ENCODE measurements at regions not wholly inside any gene's neighbourhood (a gene's known extent, or its start where the extent isn't known, plus 50 kb on each side); places are given as distances from the start of the nearest gene placed in this dataset.

DNA sequence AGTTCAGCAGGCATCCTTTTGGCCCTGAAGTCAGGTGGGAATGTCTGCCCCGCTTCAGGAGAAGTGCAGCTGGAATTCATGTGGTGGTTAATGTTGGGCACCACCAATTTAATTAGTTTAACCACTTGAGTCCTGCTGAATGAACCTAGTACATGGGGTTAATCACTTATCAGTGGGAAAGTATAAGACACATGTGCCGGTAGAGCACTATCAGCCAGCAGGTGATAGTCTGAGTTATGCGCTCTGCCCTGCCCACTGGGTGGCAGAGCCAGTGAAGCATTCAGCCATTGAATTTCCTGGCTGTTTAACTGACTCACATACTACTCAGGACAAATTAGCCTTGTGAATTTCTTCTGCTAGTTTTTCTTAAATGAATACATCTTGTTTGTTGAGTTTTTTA, 789.7 kb upstream of the PRR20A start:
- Histone ChIP-seq H3K9me3 (no peaks in the 10 kb centered on the region), H3K36me3 (no peaks in the 10 kb centered on the region), H3K27ac (replicated peaks in 1 of 4) (no peak overlapping the region), H3K4me3 (no peak overlapping the region), H3K27me3 (no peaks in the 10 kb centered on the region), H3K4me1 (no peaks in the 10 kb centered on the region)
- WGBS: 79% methylated on average over 3 of the region's 3 CpGs
- DNase-seq (ENCODE audit: extremely low spot score): no peak
- TF ChIP-seq POLR2A (IDR thresholded peaks at IDR 0.05; ENCODE audit: low read depth) (no peak), EP300 (IDR thresholded peaks at IDR 0.05) (no peak), POLR2AphosphoS5 (IDR thresholded peaks at IDR 0.05) (no peak)
- TF ChIP-seq, protein P1, sequence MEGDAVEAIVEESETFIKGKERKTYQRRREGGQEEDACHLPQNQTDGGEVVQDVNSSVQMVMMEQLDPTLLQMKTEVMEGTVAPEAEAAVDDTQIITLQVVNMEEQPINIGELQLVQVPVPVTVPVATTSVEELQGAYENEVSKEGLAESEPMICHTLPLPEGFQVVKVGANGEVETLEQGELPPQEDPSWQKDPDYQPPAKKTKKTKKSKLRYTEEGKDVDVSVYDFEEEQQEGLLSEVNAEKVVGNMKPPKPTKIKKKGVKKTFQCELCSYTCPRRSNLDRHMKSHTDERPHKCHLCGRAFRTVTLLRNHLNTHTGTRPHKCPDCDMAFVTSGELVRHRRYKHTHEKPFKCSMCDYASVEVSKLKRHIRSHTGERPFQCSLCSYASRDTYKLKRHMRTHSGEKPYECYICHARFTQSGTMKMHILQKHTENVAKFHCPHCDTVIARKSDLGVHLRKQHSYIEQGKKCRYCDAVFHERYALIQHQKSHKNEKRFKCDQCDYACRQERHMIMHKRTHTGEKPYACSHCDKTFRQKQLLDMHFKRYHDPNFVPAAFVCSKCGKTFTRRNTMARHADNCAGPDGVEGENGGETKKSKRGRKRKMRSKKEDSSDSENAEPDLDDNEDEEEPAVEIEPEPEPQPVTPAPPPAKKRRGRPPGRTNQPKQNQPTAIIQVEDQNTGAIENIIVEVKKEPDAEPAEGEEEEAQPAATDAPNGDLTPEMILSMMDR (IDR thresholded peaks at IDR 0.05): no peak
- intact Hi-C loops (cut with DNase I): no loop called here

DNA sequence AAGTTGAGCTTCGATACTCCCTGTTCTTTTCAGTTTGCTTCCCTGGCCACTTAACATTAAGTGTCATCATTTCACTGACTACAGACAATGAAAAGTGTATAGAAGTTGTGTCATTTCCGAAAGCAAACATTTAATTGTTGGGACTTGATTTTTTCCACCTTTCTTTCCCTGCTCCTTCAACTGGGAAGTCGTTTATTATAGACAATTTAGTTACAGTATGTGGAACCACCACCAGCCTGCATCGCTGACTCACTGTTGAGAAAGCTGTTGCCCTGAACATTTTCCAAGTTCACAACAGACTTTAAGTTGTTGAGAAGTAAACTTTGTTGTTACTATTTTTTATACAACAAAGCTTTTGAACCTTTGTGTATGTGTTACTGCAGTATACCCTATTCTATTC, 788.4 kb upstream of the PRR20A start:
- intact Hi-C loops (cut with DNase I): no loop called here
- H3K4me1 ChIP-seq: no peaks in the 10 kb centered on the region
- no peaks in the 10 kb centered on the region for H3K27me3 ChIP-seq
- DNase-seq (ENCODE audit: extremely low spot score): no peak
- TF ChIP-seq POLR2AphosphoS5 (IDR thresholded peaks at IDR 0.05) (no peak), POLR2A (IDR thresholded peaks at IDR 0.05; ENCODE audit: low read depth) (no peak), EP300 (IDR thresholded peaks at IDR 0.05) (no peak)
- TF ChIP-seq, protein P1 (IDR thresholded peaks at IDR 0.05): no peak
- 73% methylated on average over 4 of the region's 4 CpGs for WGBS
- H3K4me3 ChIP-seq: no peak overlapping the region
- no peaks in the 10 kb centered on the region for H3K9me3 ChIP-seq
- no peak overlapping the region for H3K27ac ChIP-seq (replicated peaks in 1 of 4)
- H3K36me3 ChIP-seq: no peaks in the 10 kb centered on the region

DNA sequence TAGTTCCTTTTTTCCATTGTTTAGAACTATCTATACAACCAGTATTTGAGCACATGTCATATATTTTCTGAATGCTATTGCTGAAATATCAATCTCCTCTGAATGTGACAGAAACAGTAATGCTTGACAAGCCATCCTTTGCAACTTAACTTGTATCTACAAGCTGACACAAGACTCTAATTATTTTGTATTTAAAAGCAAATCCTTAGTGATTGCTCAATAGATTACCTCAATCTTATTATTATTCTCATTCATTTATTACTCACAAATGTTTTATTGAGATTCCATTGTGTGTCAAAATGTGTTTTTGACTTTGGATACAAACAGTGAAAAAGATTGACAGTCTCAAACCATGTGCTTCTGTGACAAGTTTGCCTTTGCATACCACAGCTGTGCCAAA, 787.8 kb upstream of the PRR20A start:
- TF ChIP-seq, protein P1 (IDR thresholded peaks at IDR 0.05): no peak
- TF ChIP-seq POLR2A (IDR thresholded peaks at IDR 0.05; ENCODE audit: low read depth) (no peak), POLR2AphosphoS5 (IDR thresholded peaks at IDR 0.05) (no peak), EP300 (IDR thresholded peaks at IDR 0.05) (no peak)
- H3K36me3 ChIP-seq: no peaks in the 10 kb centered on the region
- intact Hi-C loops (cut with DNase I): no loop called here
- H3K9me3 ChIP-seq: no peaks in the 10 kb centered on the region
- no peaks in the 10 kb centered on the region for H3K4me1 ChIP-seq
- DNase-seq (ENCODE audit: extremely low spot score): no peak
- no peaks in the 10 kb centered on the region for H3K27me3 ChIP-seq
- H3K4me3 ChIP-seq: no peak overlapping the region
- H3K27ac ChIP-seq (replicated peaks in 1 of 4): no peak overlapping the region

DNA sequence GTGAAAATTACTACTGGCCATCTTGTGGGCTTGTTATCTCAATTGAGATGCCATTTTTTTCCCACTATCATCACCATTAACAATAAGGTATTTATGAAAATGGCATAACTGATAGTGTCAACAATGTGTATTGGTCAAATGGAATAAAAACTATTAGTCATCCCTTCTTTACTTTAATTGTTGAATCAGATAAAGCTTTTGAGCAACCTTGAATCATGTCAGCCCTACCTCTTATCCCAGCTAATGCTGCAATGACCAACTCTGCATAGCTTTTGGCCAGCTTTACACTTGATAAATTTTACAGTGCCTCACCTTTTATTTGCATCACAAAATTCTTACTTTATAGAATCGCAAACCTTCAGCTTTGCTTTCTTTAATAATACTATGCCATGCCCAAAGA, 784.0 kb upstream of the PRR20A start:
- Histone ChIP-seq H3K36me3 (no peaks in the 10 kb centered on the region), H3K4me1 (no peaks in the 10 kb centered on the region), H3K27ac (replicated peaks in 1 of 4) (no peak overlapping the region), H3K27me3 (no peaks in the 10 kb centered on the region), H3K9me3 (no peaks in the 10 kb centered on the region), H3K4me3 (no peak overlapping the region)
- intact Hi-C loops (cut with DNase I): no loop called here
- WGBS: 97% methylated on average over 1 of the region's 1 CpG
- TF ChIP-seq, protein P1 (IDR thresholded peaks at IDR 0.05): no peak
- TF ChIP-seq POLR2A (IDR thresholded peaks at IDR 0.05; ENCODE audit: low read depth) (no peak), POLR2AphosphoS5 (IDR thresholded peaks at IDR 0.05) (no peak), EP300 (IDR thresholded peaks at IDR 0.05) (no peak)
- no peak for DNase-seq (ENCODE audit: extremely low spot score)

DNA sequence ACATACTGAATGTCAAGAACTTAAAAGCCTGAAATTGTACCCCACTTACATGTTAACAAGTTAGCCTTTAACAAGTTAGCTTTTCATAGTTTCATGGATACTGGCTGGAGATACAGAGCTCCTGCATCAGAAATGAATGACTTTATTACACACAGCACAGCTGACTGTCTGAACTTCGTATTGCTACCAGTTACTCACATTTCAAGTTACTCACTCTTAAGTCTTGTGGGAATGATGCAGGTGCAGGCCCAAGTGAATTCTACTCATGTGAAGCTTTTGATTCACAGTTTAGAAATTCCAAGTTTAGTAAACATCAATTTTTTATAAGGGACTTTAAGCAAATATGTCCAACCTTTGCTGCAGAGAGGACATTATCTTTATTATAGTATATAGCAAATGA, 762.2 kb upstream of the PRR20A start:
- H3K4me1 ChIP-seq: no peaks in the 10 kb centered on the region
- H3K36me3 ChIP-seq: no peaks in the 10 kb centered on the region
- intact Hi-C loops (cut with DNase I): no loop called here
- H3K27me3 ChIP-seq: no peaks in the 10 kb centered on the region
- no peak for DNase-seq (ENCODE audit: extremely low spot score)
- no peak overlapping the region for H3K4me3 ChIP-seq
- TF ChIP-seq POLR2A (IDR thresholded peaks at IDR 0.05; ENCODE audit: low read depth): no peak
- TF ChIP-seq, protein P1 (IDR thresholded peaks at IDR 0.05): no peak
- TF ChIP-seq POLR2AphosphoS5 (IDR thresholded peaks at IDR 0.05): no peak
- no peak for TF ChIP-seq EP300 (IDR thresholded peaks at IDR 0.05)
- no peak overlapping the region for H3K27ac ChIP-seq (replicated peaks in 1 of 4)
- H3K9me3 ChIP-seq: peaks cover 0 to 6% (median 0%) of the 10 kb centered on the region in 4 donors
- WGBS: 40% methylated on average over 1 of the region's 1 CpG

Data from esophagus muscularis mucosa (tissue), 4 donors.